ENCODE measurements at regions not wholly inside any gene's neighbourhood (a gene's known extent, or its start where the extent isn't known, plus 50 kb on each side); places are given as distances from the start of the nearest gene placed in this dataset.
"Not testable (repeated sequence)": the region's sequence is repeated elsewhere in the genome, so short reads cannot be mapped to it uniquely, and the experiment has no call there.

DNA sequence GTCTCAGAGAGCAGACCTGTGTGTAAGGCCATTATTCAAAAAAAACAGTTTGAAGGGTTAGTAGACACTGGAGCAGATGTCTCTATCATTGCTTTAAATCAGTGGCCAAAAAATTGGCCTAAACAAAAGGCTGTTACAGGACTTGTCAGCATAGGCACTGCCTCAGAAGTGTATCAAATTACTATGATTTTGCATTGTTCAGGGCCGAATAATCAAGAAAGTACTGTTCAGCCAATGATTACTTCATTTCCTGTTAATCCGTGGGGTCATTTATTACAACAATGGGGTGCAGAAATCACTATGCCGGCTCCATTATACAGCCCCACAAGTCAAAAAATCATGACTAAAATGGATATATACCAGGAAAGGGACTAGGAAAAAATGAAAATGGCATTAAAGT lies 160.3 kb downstream of the GPX5 start:
- not testable (repeated sequence) for ATAC-seq (ENCODE audit: low FRiP score); DNase-seq; H3K4me3 ChIP-seq (ENCODE audit: low read length in 2 of 2); H3K27ac ChIP-seq (ENCODE audit: low read depth in 1 of 2, low read length in 2 of 2); H3K27me3 ChIP-seq (ENCODE audit: control insufficient read depth in 1 of 2, insufficient read depth in 2 of 2, low read length in 1 of 2); H3K9me3 ChIP-seq (ENCODE audit: control insufficient read depth, low read length); H3K4me1 ChIP-seq (ENCODE audit: control insufficient read depth in 1 of 2, insufficient read depth in 2 of 2, low read length in 2 of 2); H3K36me3 ChIP-seq (ENCODE audit: control insufficient read depth in 1 of 2, insufficient read depth in 2 of 2, low read length in 1 of 2)
- intact Hi-C loops (cut with DNase I), result loop anchor here (1.0 to 10.0 kb wide), 3 partner anchors 330 to 899 kb away; partner anchors contain the start of gene OR2H2 (in 1 of the 2)
- WGBS, 2 donors, result 11% methylated on average over 3 of the region's 3 CpGs

DNA sequence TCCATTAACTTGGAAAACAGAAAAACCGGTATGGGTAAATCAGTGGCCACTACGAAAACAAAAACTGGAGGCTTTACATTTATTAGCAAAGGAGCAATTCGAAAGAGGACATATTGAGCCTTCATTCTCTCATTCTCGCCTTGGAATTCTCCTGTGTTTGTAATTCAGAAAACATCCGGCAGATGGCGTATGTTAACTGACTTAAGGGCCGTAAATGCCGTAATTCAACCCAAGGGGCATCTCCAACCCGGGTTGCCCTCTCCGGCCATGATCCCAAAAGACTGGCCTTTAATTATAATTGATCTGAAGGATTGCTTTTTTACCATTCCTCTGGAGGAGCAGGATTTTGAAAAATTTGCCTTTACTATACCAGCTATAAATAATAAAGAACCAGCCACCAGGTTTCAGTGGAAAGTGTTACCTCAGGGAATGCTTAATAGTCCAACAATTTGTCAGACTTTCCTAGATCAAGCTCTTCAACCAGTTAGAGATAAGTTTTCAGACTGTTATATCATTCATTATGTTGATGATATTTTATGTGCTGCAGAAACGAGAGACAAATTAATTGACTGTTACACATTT lies 160.9 kb downstream of the GPX5 start:
- not testable (repeated sequence) for H3K4me3 ChIP-seq (ENCODE audit: low read length in 2 of 2); H3K27me3 ChIP-seq (ENCODE audit: control insufficient read depth in 1 of 2, insufficient read depth in 2 of 2, low read length in 1 of 2)

DNA sequence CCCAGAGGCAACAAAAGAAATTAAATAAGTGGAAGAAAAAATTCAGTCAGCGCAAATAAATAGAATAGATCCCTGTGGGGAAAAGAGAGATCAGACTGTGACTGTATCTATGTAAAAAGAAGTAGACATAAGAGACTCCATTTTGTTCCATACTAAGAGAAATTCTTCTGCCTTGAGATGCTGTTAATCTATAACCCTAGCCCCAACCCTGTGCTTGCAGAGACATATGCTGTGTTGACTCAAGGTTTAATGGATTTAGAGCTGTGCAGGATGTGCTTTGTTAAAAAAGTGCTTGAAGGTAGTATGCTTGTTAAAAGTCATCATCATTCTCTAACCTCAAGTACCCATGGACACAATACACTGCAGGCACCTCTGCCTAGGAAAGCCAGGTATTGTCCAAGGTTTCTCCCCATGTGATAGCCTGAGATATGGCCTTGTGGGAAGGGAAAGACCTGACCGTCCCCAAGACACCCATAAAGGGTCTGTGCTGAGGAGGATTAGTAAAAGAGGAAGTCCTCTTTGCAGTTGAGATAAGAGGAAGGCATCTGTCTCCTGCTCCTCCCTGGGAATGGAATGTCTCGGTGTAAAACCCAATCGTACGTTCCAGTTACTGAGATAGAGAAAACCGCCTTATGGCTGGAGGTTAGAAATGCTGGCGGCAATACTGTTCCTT lies 161.8 kb downstream of the GPX5 start:
- not testable (repeated sequence) for H3K9me3 ChIP-seq (ENCODE audit: control insufficient read depth, low read length); H3K36me3 ChIP-seq (ENCODE audit: control insufficient read depth in 1 of 2, insufficient read depth in 2 of 2, low read length in 1 of 2); H3K4me3 ChIP-seq (ENCODE audit: low read length in 2 of 2); ATAC-seq (ENCODE audit: low FRiP score); H3K27ac ChIP-seq (ENCODE audit: low read depth in 1 of 2, low read length in 2 of 2); H3K4me1 ChIP-seq (ENCODE audit: control insufficient read depth in 1 of 2, insufficient read depth in 2 of 2, low read length in 2 of 2); DNase-seq; H3K27me3 ChIP-seq (ENCODE audit: control insufficient read depth in 1 of 2, insufficient read depth in 2 of 2, low read length in 1 of 2)
- intact Hi-C loops (cut with DNase I), result loop anchor here (5.0 to 10.0 kb wide), 2 partner anchors 330 to 897 kb away; partner anchors contain the start of gene OR2H2 (in 1 of the 2)
- 49 to 55% methylated on average over 7 of the region's 7 CpGs for WGBS, 2 donors

More for the DNA sequence above, 160.9 kb downstream of the GPX5 start:
- not testable (repeated sequence) for H3K36me3 ChIP-seq (ENCODE audit: control insufficient read depth in 1 of 2, insufficient read depth in 2 of 2, low read length in 1 of 2); H3K27ac ChIP-seq (ENCODE audit: low read depth in 1 of 2, low read length in 2 of 2); DNase-seq; H3K4me1 ChIP-seq (ENCODE audit: control insufficient read depth in 1 of 2, insufficient read depth in 2 of 2, low read length in 2 of 2); ATAC-seq (ENCODE audit: low FRiP score); H3K9me3 ChIP-seq (ENCODE audit: control insufficient read depth, low read length)
- WGBS, 2 donors, result 3 to 4% methylated on average over 11 of the region's 11 CpGs
- intact Hi-C loops (cut with DNase I), result loop anchor here (1.0 to 10.0 kb wide), 3 partner anchors 330 to 898 kb away; partner anchors contain the start of gene OR2H2 (in 1 of the 2)

DNA sequence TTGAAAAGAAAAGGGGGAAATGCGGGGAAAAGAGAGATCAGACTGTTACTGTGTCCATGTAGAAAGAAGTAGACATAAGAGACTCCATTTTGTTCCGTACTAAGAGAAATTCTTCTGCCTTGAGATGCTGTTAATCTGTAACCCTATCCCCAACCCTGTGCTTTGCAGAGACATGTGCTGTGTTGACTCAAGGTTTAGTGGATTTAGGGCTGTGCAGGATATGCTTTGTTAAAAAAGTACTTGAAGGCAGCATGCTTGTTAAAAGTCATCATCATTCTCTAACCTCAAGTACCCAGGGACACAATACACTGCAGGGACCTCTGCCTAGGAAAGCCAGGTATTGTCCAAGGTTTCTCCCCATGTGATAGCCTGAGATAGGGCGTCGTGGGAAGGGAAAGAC lies 166.3 kb downstream of the GPX5 start:
- H3K9me3 ChIP-seq (ENCODE audit: control insufficient read depth, low read length); ATAC-seq (ENCODE audit: low FRiP score); H3K27me3 ChIP-seq (ENCODE audit: control insufficient read depth in 1 of 2, insufficient read depth in 2 of 2, low read length in 1 of 2); intact Hi-C loops (cut with DNase I); H3K27ac ChIP-seq (ENCODE audit: low read depth in 1 of 2, low read length in 2 of 2); DNase-seq; H3K4me3 ChIP-seq (ENCODE audit: low read length in 2 of 2); H3K4me1 ChIP-seq (ENCODE audit: control insufficient read depth in 1 of 2, insufficient read depth in 2 of 2, low read length in 2 of 2); H3K36me3 ChIP-seq (ENCODE audit: control insufficient read depth in 1 of 2, insufficient read depth in 2 of 2, low read length in 1 of 2): not testable (repeated sequence)
- WGBS, 2 donors, result 34 to 35% methylated on average over 4 of the region's 4 CpGs

DNA sequence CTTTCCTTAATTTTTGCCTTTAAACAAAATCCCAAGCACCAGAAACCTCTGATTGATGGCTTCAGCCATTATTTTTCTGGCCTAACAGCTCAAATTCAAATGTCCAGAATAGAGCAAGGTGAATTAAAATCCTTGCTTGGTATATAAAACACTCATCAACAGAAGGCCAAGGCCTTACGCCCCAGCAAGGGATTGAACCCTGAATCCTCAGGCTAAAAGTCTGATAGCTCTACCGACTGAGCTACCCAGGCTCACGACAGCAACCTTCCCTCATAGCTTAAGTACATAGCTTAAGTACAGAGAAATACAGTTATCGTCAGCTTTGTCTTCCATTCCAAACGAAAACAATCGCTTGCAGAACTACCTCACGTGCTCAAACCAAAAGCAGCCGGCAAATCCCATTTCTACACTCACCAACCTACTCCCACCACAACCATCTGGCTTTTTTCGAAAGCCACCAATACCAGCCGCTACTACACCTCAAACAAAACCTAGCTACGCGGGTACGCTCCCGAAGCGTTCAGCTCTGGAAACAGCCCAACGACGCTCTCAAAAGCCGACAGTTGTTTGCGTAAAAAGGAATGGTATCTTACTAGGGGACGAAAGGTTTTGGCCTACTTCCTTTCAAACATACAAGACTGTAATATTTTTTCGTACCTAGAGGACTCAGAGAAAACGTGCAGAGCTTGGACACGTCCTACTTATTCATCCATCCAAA lies 167.5 kb downstream of the GPX5 start:
- intact Hi-C loops (cut with DNase I), result no loop called here
- 23 to 25% methylated on average over 23 of the region's 23 CpGs for WGBS, 2 donors
- no peaks in the 10 kb centered on the region for H3K9me3 ChIP-seq (ENCODE audit: control insufficient read depth, low read length)
- ATAC-seq (ENCODE audit: low FRiP score) (no peak), DNase-seq (no peak)
- H3K4me3 ChIP-seq (ENCODE audit: low read length in 2 of 2), result no peak overlapping the region
- peaks cover 0 to 4% of the 10 kb centered on the region in 2 donors for H3K27me3 ChIP-seq (ENCODE audit: control insufficient read depth in 1 of 2, insufficient read depth in 2 of 2, low read length in 1 of 2)
- no peaks in the 10 kb centered on the region for H3K4me1 ChIP-seq (ENCODE audit: control insufficient read depth in 1 of 2, insufficient read depth in 2 of 2, low read length in 2 of 2)
- no peaks in the 10 kb centered on the region for H3K36me3 ChIP-seq (ENCODE audit: control insufficient read depth in 1 of 2, insufficient read depth in 2 of 2, low read length in 1 of 2)
- H3K27ac ChIP-seq (ENCODE audit: low read depth in 1 of 2, low read length in 2 of 2), result no peak overlapping the region

DNA sequence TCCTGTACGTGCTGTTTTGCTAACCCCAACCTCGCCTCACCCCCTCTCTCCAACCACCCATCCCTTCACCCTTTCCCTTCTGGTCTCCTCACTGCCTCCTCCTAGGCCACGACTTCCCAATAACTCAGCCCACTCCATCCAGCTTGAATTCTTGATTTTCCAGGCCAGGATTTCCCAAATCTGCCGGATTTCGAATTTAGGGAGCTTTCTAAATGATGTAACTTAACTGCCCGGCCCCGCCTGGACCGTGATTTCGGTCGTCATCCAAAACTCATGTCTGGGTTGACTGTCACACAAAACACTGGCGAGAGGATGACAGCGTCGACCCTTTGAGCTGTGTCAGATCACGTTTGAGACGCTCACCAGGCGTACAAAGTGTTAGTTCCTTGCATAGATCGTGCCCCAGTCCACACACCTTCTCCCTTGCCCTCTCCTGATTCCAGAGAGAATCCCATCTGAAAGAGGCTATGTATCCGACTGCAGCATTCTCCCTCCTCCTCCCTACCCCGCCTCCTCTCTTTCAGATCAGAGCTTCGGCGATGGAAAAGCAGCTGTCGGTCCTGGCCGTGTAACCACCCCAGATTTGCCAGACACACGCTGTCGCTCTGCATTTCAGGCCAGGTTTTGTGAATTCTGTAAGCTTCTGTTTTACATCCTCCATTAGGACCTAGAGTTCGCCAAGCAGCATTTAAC lies 168.2 kb downstream of the GPX5 start:
- ATAC-seq (ENCODE audit: low FRiP score) (no peak), DNase-seq (no peak)
- H3K36me3 ChIP-seq (ENCODE audit: control insufficient read depth in 1 of 2, insufficient read depth in 2 of 2, low read length in 1 of 2), result no peaks in the 10 kb centered on the region
- WGBS, 2 donors, result 8 to 9% methylated on average over 26 of the region's 26 CpGs
- H3K9me3 ChIP-seq (ENCODE audit: control insufficient read depth, low read length), result no peaks in the 10 kb centered on the region
- H3K27me3 ChIP-seq (ENCODE audit: control insufficient read depth in 1 of 2, insufficient read depth in 2 of 2, low read length in 1 of 2), result peaks cover 0 to 4% of the 10 kb centered on the region in 2 donors
- H3K4me1 ChIP-seq (ENCODE audit: control insufficient read depth in 1 of 2, insufficient read depth in 2 of 2, low read length in 2 of 2), result no peaks in the 10 kb centered on the region
- H3K27ac ChIP-seq (ENCODE audit: low read depth in 1 of 2, low read length in 2 of 2), result no peak overlapping the region
- H3K4me3 ChIP-seq (ENCODE audit: low read length in 2 of 2), result no peak overlapping the region
- intact Hi-C loops (cut with DNase I), result no loop called here

DNA sequence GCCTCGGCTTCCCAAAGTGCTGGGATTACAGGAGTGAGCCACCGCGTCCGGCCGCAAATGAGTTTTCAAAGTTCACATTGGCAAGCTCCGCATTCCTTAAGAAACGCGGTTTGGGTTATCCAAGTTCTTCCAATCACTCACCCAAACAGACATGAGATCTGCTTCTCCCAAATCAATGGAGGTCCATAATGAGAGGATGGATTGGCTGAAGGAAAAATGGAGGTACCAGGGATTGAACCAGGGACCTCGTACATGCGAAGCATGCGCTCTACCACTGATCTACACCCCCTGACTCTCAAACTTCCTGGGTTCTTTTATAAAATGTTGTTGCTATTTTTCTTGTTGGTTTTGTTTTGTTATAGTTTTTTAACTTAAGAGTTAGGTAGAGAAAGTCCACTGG lies 170.0 kb downstream of the GPX5 start:
- Histone ChIP-seq H3K36me3 (ENCODE audit: control insufficient read depth in 1 of 2, insufficient read depth in 2 of 2, low read length in 1 of 2) (no peaks in the 10 kb centered on the region), H3K27me3 (ENCODE audit: control insufficient read depth in 1 of 2, insufficient read depth in 2 of 2, low read length in 1 of 2) (peaks cover 0 to 4% of the 10 kb centered on the region in 2 donors), H3K9me3 (ENCODE audit: control insufficient read depth, low read length) (no peaks in the 10 kb centered on the region), H3K4me1 (ENCODE audit: control insufficient read depth in 1 of 2, insufficient read depth in 2 of 2, low read length in 2 of 2) (no peaks in the 10 kb centered on the region), H3K4me3 (ENCODE audit: low read length in 2 of 2) (no peak overlapping the region), H3K27ac (ENCODE audit: low read depth in 1 of 2, low read length in 2 of 2) (no peak overlapping the region)
- no peak for DNase-seq
- no peak for ATAC-seq (ENCODE audit: low FRiP score)
- intact Hi-C loops (cut with DNase I), result no loop called here
- 18 to 36% methylated on average over 11 of the region's 11 CpGs for WGBS, 2 donors

DNA sequence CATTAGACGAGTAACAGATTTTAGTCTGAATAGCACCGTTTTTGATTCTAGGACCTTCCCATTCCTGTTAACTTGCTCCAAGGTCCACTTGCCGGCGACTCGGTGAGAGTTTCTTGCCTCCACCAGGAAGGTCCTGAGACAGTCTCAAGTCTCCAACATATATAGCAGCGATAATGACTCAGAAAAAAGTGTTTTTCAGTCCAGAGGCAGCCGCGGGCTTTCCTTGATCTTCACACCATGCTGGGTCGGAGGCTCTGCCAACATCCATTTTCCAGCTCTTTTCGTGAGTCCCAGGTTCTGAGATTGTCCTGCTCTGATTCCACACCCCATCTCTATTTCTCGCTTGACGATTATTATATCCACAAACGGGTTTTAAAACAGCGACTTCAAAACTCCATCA lies 170.5 kb downstream of the GPX5 start:
- WGBS, 2 donors, result 11 to 27% methylated on average over 14 of the region's 14 CpGs
- intact Hi-C loops (cut with DNase I), result no loop called here
- DNase-seq (no peak), ATAC-seq (ENCODE audit: low FRiP score) (no peak)
- Histone ChIP-seq H3K9me3 (ENCODE audit: control insufficient read depth, low read length) (no peaks in the 10 kb centered on the region), H3K27me3 (ENCODE audit: control insufficient read depth in 1 of 2, insufficient read depth in 2 of 2, low read length in 1 of 2) (peaks cover 0 to 4% of the 10 kb centered on the region in 2 donors), H3K36me3 (ENCODE audit: control insufficient read depth in 1 of 2, insufficient read depth in 2 of 2, low read length in 1 of 2) (no peaks in the 10 kb centered on the region), H3K4me3 (ENCODE audit: low read length in 2 of 2) (no peak overlapping the region), H3K4me1 (ENCODE audit: control insufficient read depth in 1 of 2, insufficient read depth in 2 of 2, low read length in 2 of 2) (no peaks in the 10 kb centered on the region), H3K27ac (ENCODE audit: low read depth in 1 of 2, low read length in 2 of 2) (no peak overlapping the region)
